Gastroesophageal sphincter (tissue), 4 donors: ENCODE measurements at regions not wholly inside any gene's neighbourhood (a gene's known extent, or its start where the extent isn't known, plus 50 kb on each side); places are given as distances from the start of the nearest gene placed in this dataset.
A peak's percentile ranks its signal among the peaks of the same experiment; 100 is the strongest.

ENCODE experiments used
- ATAC-seq: fragments of 150-250 bp; one replicate; pipeline ENCODE4 v1.9.1; 2016; ENCODE audit warnings: mild to moderate bottlenecking, moderate library complexity
- H3K27ac ChIP-seq, 4 donors: fragments of 200-600 bp; sonication (generic) in 3 of 4; 1 replicate in 3 of 4; 2 replicates in 1 of 4; pipeline ENCODE4 v1.5.1; 2016 to 2019
- H3K27me3 ChIP-seq: fragments of 200-600 bp; sonication (generic); one replicate; pipeline ENCODE4 v1.5.1; 2019
- H3K36me3 ChIP-seq, 2 donors: fragments of 200-600 bp; sonication (generic); one replicate each; pipeline ENCODE4 v1.5.1; 2019; ENCODE audit warnings: control low read depth in 1 of 2
- H3K4me1 ChIP-seq, 3 donors: fragments of 200-600 bp; sonication (generic); 1 replicate in 2 of 3; 2 replicates in 1 of 3; pipeline ENCODE4 v1.5.1; 2016 to 2019; ENCODE audit warnings: control low read depth in 2 of 3
- H3K4me3 ChIP-seq, 2 donors: fragments of 200-600 bp; sonication (generic); one replicate each; pipeline ENCODE4 v1.5.1; 2019; ENCODE audit warnings: mild to moderate bottlenecking in 1 of 2, moderate library complexity in 1 of 2
- H3K9me3 ChIP-seq, 3 donors: fragments of 200-600 bp; sonication (generic); one replicate each; pipeline ENCODE4 v1.5.1; 2017 to 2019; ENCODE audit warnings: control low read depth in 2 of 3
- CTCF ChIP-seq, 4 experiments: fragments of 200-600 bp in 2 of 4; fragments of 450-650 bp in 2 of 4; sonication (generic) in 1 of 4; IDR thresholded peaks; one replicate each; pipeline ENCODE4 v1.5.1; 2017 to 2019; ENCODE audit warnings: antibody characterized with exemption in 4 of 4, mild to moderate bottlenecking in 2 of 4, moderate library complexity in 2 of 4
- EP300 ChIP-seq: sonication (generic); formaldehyde crosslinking; IDR thresholded peaks from one replicate; pipeline ENCODE4 v1.6.1; 2017; ENCODE audit warnings: antibody characterized with exemption, mild to moderate bottlenecking
- POLR2A ChIP-seq, 2 donors: fragments of 450-650 bp; IDR thresholded peaks; one replicate each; pipeline ENCODE4 v1.6.1; 2017; ENCODE audit warnings: antibody characterized with exemption in 2 of 2, mild to moderate bottlenecking in 2 of 2, moderate library complexity in 1 of 2
- POLR2AphosphoS5 ChIP-seq: sonication (generic); formaldehyde crosslinking; IDR thresholded peaks from one replicate; pipeline ENCODE4 v1.6.1; 2017; ENCODE audit warnings: antibody characterized with exemption
- WGBS, 2 donors: methylation state at CpG; one replicate each; pipeline ENCODE4 v1.1.5; 2018; ENCODE audit warnings: low coverage in 1 of 2; 5-methylcytosine and 5-hydroxymethylcytosine counted together

- Histone ChIP-seq H3K27me3 (peaks cover 35% of the 10 kb centered on the region), H3K4me1 (peaks cover 0 to 22% (median 0%) of the 10 kb centered on the region in 3 donors), H3K9me3 (peaks cover 0 to 22% (median 0%) of the 10 kb centered on the region in 3 donors), H3K4me3 (no peak overlapping the region), H3K27ac (no peak overlapping the region), H3K36me3 (no peaks in the 10 kb centered on the region)
- TF ChIP-seq EP300 (no peak), POLR2AphosphoS5 (no peak), POLR2A (IDR thresholded peaks at IDR 0.05) (no peak), CTCF (IDR thresholded peaks at IDR 0.05) (no peak)
- ATAC-seq, result no peak
- 75 to 78% methylated on average over 2 to 4 of the region's 5 CpGs for WGBS, 2 donors
These were observed 89.3 kb upstream of the OTOS start for GRCh38 chr2:240229603-240230235.

- H3K9me3 ChIP-seq, result peaks cover 0 to 22% (median 0%) of the 10 kb centered on the region in 3 donors
- no peak overlapping the region for H3K4me3 ChIP-seq
- no peak for ATAC-seq
- peaks cover 28% of the 10 kb centered on the region for H3K27me3 ChIP-seq
- TF ChIP-seq EP300 (no peak), POLR2A (IDR thresholded peaks at IDR 0.05) (no peak), POLR2AphosphoS5 (no peak), CTCF (IDR thresholded peaks at IDR 0.05) (no peak)
- H3K27ac ChIP-seq, result no peak overlapping the region
- H3K4me1 ChIP-seq, result peaks cover 0 to 22% (median 0%) of the 10 kb centered on the region in 3 donors
- WGBS, 2 donors, result 72 to 74% methylated on average over 5 to 8 of the region's 9 CpGs
- no peaks in the 10 kb centered on the region for H3K36me3 ChIP-seq
These were observed 90.0 kb upstream of the OTOS start for GRCh38 chr2:240230291-240230931.

GRCh38 chr2:240231838-240232244 is 91.4 kb upstream of the OTOS start:
- no peak for TF ChIP-seq POLR2A (IDR thresholded peaks at IDR 0.05)
- TF ChIP-seq CTCF (IDR thresholded peaks at IDR 0.05), result no peak
- no peak for TF ChIP-seq POLR2AphosphoS5
- TF ChIP-seq EP300, result no peak
- Histone ChIP-seq H3K36me3 (no peaks in the 10 kb centered on the region), H3K9me3 (peaks cover 0 to 22% (median 0%) of the 10 kb centered on the region in 3 donors), H3K27ac (no peak overlapping the region), H3K27me3 (peaks cover 15% of the 10 kb centered on the region), H3K4me3 (no peak overlapping the region), H3K4me1 (peaks cover 0 to 31% (median 0%) of the 10 kb centered on the region in 3 donors)
- ATAC-seq, result no peak
- WGBS, 2 donors, result no CpG with 5 or more reads among the region's 12 CpGs

GRCh38 chr2:240232264-240232915 is 91.9 kb upstream of the OTOS start:
- peak overlapping the region in 3 of 4 donors; percentile 76 to 80 (median 78) for H3K27ac ChIP-seq
- H3K27me3 ChIP-seq, result peaks cover 10% of the 10 kb centered on the region
- peaks cover 0 to 36% (median 0%) of the 10 kb centered on the region in 3 donors for H3K4me1 ChIP-seq
- TF ChIP-seq EP300 (no peak), POLR2A (IDR thresholded peaks at IDR 0.05) (no peak), CTCF (IDR thresholded peaks at IDR 0.05) (no peak), POLR2AphosphoS5 (no peak)
- H3K36me3 ChIP-seq, result no peaks in the 10 kb centered on the region
- H3K9me3 ChIP-seq, result peaks cover 0 to 22% (median 0%) of the 10 kb centered on the region in 3 donors
- WGBS, 2 donors, result 72% methylated on average over 2 of the region's 22 CpGs; no CpG with 5 or more reads in 1 of the 2 donors
- no peak for ATAC-seq
- peak overlapping the region in 1 of 2 donors; percentile 49 for H3K4me3 ChIP-seq
